ENCODE measurements at regions not wholly inside any gene's neighbourhood (a gene's known extent, or its start where the extent isn't known, plus 50 kb on each side); places are given as distances from the start of the nearest gene placed in this dataset.

- ATAC-seq (ENCODE audit: poor library complexity) (peak; percentile 89), DNase-seq (no peak)
- intact Hi-C loops (cut with DNase I): no loop called here
Measured at GRCh38 chr1:175871647-175872046, 128.3 kb upstream of the TNR start.

DNA sequence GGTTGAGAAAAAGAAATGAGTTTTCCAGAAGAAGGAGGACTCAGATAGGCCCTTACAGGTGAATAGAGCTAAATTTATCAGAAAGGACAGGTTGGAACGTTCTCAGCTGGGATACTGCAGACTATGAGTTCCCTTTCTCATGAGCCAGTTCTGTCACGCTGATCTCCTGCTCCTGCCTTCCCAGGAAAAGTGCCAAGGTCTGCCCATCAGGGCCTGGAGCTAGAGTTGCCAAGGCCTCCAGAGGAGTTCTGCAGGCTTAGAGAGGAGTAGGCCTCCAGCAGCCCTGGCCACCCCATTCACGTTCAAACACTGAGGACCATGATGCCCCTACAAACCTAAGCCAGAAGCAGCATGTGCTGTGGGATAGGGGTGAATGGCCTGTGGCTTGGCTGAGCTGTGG is 126.8 kb upstream of the TNR start:
- peak; percentile 77 for ATAC-seq (ENCODE audit: poor library complexity)
- intact Hi-C loops (cut with DNase I): no loop called here
- peak; percentile 51 for DNase-seq

- intact Hi-C loops (cut with DNase I): no loop called here
- ATAC-seq (ENCODE audit: poor library complexity) (no peak), DNase-seq (no peak)
Measured at GRCh38 chr1:175866776-175867175, 123.4 kb upstream of the TNR start.

DNA sequence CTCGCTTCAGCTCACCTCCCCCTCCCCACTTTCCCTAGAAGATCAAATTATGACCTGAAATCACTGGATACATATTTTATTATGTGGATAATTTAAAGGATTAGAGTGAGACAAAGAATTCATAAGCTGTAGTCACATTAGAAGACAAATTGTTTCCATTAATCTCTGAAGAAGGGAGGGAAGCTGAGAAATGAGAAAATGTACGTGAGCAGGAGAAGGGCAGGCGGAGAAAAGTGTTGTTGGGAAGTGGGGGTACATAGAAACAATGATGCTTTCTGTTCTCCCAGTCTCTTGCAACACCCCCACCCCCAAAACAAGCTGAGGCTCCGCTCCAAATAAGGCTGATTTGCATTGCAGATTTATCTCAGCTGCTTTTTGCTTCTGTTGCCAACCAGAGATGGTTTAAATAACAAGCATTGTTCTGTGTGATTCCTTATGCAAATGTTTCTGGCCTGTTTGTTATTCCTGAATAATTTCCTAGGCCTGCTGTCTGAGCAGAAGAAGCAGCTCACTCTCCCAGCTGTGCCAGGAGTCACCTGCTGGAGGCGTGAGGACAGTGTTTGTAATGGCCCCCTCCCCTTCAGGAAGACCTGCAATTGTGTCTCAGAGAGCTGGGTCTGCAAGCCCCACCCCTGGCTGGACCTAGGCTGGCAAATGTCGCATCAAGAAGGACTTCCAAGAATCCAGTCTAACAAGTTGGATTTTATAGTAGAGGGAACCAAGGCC is 121.8 kb upstream of the TNR start:
- no peak for ATAC-seq (ENCODE audit: poor library complexity)
- no peak for DNase-seq
- intact Hi-C loops (cut with DNase I): no loop called here

DNA sequence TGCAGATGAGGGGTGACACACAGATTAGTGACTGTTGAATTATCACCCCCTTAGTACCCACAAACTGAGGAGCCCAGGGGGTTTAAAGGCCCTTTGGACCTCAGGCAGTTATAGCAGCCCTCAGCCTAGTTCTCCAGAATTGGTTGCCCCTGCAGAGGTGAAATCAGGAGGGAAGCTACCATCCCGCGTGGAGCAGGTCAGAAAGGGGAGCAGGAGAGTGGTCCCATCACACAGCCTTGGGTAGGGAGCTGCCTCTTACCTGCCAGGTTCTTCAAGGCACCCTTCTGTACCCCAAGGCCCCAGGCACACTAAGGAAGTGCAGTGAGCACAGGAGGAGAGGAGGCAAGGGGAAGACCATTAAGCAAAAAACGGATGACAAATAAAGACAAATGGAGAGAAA is 121.2 kb upstream of the TNR start:
- DNase-seq (no peak), ATAC-seq (ENCODE audit: poor library complexity) (no peak)
- intact Hi-C loops (cut with DNase I): no loop called here

GRCh38 chr1:175864183-175864582 is 120.8 kb upstream of the TNR start:
- no peak for DNase-seq
- ATAC-seq (ENCODE audit: poor library complexity): no peak
- intact Hi-C loops (cut with DNase I): no loop called here

- ATAC-seq (ENCODE audit: poor library complexity): no peak
- intact Hi-C loops (cut with DNase I): no loop called here
Measured at GRCh38 chr1:175863299-175864050, 120.1 kb upstream of the TNR start.

DNA sequence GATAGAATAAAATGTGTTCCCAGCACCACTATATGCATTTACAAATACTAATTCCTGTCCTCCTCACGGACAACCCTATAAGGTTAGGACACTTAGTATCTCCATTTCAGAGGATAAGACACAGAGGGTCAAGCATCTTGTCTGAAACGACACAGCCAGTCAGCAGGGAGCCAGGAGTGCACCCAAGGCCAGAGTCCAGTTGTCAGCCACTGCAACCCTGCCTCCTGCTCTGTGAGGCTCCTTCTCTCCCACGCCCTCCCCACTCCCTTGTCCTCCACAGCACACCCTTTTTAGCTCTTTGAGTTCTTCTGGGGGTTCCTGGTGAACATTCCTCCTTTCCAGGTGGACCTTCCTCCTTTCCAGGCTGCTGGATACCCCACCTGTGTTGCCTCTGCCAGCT is 119.0 kb upstream of the TNR start:
- ATAC-seq (ENCODE audit: poor library complexity) (no peak), DNase-seq (no peak)
- intact Hi-C loops (cut with DNase I): no loop called here

More at GRCh38 chr1:175863299-175864050, 120.1 kb upstream of the TNR start:
- no peak for DNase-seq

- ATAC-seq (ENCODE audit: poor library complexity): no peak
- intact Hi-C loops (cut with DNase I): no loop called here
- DNase-seq: no peak
Measured at GRCh38 chr1:175861626-175862367, 118.4 kb upstream of the TNR start.

GRCh38 chr1:175857756-175858155 is 114.4 kb upstream of the TNR start:
- ATAC-seq (ENCODE audit: poor library complexity): no peak
- DNase-seq: no peak
- intact Hi-C loops (cut with DNase I): no loop called here

DNA sequence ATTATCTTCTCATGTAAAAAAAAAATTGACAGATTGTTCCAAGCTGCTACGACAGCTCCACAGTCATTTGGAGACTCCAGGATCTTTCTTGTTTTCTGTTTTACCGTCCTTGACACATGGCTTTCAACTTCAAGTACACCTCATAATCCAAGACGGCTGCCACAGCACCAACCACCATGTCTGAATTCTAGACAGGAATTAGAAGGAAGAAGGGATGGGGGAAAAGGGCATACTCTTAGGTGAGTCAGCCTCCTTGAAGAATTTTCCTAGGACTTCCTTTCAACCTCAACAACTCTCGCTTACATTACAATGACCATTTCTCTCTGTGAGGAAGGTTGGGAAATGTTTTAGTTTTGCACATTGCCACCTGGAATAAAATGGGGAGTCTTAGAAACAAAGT is 110.3 kb upstream of the TNR start:
- ATAC-seq (ENCODE audit: poor library complexity): no peak
- DNase-seq: no peak
- intact Hi-C loops (cut with DNase I): no loop called here

DNA sequence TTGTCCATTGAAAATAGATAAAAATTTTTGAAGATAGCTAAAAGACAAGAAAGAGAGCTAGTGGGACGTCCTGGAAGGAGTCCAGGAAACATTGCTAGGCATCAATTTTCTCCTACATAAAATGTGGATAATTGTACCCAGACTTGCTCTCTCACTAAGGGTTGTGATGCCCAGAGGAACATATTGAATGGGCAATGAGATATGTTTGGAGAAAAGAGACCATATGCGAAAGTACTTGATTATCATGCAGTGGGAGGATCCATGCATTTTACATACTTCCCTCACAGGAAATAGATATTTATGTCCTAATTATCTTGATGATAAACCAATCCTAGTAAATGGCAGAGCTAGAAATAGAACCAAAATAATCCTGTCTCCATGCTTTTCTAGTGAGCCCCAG is 108.4 kb upstream of the TNR start:
- DNase-seq: no peak
- intact Hi-C loops (cut with DNase I): no loop called here
- no peak for ATAC-seq (ENCODE audit: poor library complexity)

GRCh38 chr1:175848329-175848728 is 104.9 kb upstream of the TNR start:
- intact Hi-C loops (cut with DNase I): no loop called here
- DNase-seq: no peak
- no peak for ATAC-seq (ENCODE audit: poor library complexity)

DNA sequence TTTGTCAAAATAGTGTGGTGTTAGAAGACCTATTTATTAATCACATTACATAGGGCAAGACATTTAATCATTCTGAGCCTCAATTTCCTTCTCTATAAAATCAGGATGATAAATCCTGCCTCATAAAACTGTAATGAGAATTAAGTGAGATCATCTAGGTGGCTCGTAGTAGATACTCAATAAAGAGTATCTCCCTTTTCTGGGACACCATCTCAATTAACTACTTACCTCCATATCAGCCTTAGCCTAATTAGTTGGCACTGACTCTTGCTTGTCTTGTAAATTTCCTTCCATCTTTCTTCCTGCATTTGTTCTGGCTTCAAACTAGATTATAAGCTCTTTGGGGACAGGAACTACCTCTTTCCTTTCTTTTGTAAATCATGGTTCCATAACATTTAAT is 102.6 kb upstream of the TNR start:
- ATAC-seq (ENCODE audit: poor library complexity) (no peak), DNase-seq (no peak)
- intact Hi-C loops (cut with DNase I): no loop called here

DNA sequence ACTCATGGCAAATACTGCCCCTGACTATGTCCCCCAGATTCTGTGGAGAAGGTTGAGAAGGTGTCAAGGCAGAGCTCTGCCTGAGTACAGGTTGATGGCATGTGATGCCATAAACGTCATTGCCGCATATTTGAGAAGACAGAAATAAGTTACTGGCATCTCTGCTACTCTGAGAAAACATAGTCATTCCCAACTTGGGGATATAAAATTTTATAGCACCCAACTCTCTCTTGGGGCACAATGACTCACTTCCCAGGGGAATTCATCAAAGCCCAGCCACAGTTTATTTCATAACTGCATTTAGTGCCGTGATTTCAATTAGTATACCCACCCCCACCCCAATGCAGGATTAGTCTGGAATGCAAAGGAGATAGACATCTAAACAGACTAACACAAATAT is 101.9 kb upstream of the TNR start:
- intact Hi-C loops (cut with DNase I): no loop called here
- DNase-seq (no peak), ATAC-seq (ENCODE audit: poor library complexity) (no peak)

DNA sequence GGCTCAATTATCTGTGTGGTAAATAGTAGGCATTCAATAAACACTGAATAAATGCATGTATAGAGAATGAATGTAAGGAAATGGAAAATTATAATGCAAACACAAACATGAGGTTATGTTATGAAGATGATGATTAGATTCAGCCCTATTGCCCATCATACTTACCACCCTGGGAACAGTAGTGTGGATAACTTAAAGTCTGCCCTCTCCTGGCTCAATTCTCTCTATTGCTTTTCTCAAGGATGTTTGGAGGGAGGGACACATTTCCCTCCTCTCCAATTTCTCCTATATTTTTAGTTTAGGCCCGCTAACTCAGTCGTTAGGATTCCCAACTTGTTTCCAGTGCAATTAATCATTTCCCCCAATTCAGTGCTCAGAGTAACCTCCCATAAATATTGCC is 101.5 kb upstream of the TNR start:
- ATAC-seq (ENCODE audit: poor library complexity) (no peak), DNase-seq (no peak)
- intact Hi-C loops (cut with DNase I): no loop called here

GRCh38 chr1:175842550-175842949 is 99.2 kb upstream of the TNR start:
- intact Hi-C loops (cut with DNase I): no loop called here
- DNase-seq: no peak
- no peak for ATAC-seq (ENCODE audit: poor library complexity)

DNA sequence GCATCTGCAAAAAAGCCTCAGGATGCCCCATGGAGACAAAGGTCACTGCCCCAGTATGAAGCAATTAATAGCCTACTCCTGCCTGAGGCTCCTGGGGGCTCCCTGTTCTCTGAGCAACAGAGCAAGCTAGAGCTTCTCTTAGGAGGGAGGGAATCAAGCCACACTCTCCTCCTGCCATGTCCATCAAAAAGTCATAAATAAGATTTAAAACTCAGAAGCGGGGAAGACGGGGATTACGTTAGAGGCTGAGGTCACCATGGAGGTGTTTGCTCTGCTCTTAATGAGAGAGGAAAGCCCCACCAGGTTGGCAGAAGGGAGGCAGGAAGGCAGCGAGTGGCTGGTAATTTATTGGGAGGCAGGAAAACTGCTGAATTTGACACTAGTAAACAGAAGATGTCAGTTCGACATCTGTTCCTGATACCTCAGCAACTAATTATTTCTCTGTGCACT is 98.4 kb upstream of the TNR start:
- DNase-seq: no peak
- ATAC-seq (ENCODE audit: poor library complexity): no peak
- intact Hi-C loops (cut with DNase I): no loop called here

DNA sequence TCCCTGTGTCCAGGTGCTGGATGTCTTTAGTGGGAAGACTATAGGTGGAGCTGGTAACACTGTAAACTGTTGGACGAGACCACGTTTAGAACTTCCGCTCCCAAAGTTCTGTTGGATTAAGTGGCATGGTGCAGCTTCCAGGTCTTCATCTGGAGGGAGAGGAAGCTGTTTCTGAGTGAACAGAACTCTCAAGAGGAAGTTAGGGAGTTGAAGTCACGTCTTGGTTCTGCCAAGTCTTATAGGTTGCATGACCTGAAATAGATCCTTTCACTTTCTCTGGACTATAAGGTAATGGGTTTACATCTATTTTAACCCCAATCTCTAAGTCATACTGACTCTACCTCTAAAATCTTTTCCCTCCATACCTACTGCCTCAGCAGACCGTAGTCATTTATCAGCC is 97.4 kb upstream of the TNR start:
- intact Hi-C loops (cut with DNase I): no loop called here
- no peak for ATAC-seq (ENCODE audit: poor library complexity)
- no peak for DNase-seq

Measured in Right ventricle myocardium superior (tissue), 1 donor.